Occipital lobe (tissue), 1 donor: ENCODE measurements at regions not wholly inside any gene's neighbourhood (a gene's known extent, or its start where the extent isn't known, plus 50 kb on each side); places are given as distances from the start of the nearest gene placed in this dataset.
"Not testable (repeated sequence)": the region's sequence is repeated elsewhere in the genome, so short reads cannot be mapped to it uniquely, and the experiment has no call there.

ENCODE experiments used
- DNase-seq: peaks from one replicate; lab custom pipeline; 2025; lab: John Stamatoyannopoulos, UW

- DNase-seq = no peak
Measured at GRCh38 chr16:14002416-14002990, 68.6 kb upstream of the MRTFB start.

DNA sequence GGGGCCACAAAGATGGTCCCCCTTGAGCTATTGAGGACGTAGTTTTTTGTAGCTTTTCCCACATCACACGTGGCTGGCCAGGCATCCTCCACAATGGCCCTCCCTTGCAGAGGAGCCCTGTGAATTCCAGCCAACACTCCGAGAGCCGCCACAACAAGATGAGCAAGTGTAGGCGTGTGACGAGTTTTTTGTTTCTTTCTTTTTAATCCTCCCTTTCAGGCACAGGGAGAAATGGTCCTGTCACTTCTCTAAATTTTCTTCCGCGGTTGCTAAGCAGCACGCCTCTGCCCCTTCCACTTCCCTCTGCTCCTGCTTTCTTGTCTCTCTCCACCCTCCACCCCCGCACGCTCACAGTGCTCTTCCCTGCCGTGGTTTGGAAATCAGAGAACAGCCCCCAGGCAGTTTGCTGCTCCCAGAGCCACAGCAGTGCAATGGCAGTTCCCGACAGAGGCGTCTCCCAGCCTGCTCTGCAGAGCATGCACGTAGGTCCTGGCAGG lies 68.0 kb upstream of the MRTFB start:
- peak; percentile 86 for DNase-seq

GRCh38 chr16:14004031-14004728 lies 66.9 kb upstream of the MRTFB start:
- no peak for DNase-seq

DNA sequence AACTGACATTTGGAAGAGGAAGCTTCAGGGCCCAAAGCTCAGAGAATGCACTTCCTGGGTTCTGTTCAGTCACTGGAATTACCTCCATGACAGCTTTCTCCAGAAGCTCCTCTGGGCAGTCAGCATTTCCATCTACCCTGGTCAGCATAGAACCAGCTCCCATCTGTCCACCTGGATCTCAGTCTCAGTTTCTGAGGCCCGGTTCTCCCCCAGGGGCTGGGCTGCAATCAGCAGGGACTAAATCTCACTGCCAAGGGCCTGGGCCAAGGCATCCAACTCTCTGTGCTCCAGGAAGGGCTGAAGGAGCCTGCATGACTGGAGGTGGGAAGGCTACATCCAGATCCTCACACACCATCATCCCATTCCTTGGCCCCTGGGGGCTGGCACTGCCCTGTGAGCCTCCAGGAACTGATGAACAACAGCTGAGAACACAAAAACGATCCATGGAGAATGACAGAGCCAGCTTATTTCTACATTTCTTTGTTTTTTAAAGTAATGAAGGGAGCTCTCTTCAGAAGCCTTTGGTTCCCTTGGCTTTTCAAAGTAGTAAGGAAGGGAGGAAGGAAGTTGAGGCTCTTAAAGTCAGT lies 66.3 kb upstream of the MRTFB start:
- no peak for DNase-seq

GRCh38 chr16:14005335-14005734 lies 65.8 kb upstream of the MRTFB start:
- no peak for DNase-seq

DNA sequence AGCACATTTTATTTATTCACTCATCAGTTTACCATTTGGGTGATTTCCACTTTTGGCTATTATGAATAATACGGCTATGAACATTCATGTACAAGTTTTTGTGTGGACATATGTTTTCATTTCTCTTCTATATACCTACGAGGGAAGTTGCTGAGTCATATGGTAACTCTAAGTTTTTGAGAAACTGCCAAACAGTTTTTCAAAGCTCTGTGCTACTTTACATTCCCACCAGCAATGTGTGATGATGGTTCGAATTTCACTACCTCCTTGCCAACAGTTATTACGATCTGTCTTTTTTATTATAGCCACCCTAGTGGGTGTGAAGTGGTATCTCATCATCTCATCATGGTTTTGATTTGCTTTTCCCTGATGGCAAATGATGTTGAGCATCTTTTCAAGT lies 63.7 kb upstream of the MRTFB start:
- DNase-seq = no peak

GRCh38 chr16:14011001-14011400 lies 60.1 kb upstream of the MRTFB start:
- DNase-seq = no peak

DNA sequence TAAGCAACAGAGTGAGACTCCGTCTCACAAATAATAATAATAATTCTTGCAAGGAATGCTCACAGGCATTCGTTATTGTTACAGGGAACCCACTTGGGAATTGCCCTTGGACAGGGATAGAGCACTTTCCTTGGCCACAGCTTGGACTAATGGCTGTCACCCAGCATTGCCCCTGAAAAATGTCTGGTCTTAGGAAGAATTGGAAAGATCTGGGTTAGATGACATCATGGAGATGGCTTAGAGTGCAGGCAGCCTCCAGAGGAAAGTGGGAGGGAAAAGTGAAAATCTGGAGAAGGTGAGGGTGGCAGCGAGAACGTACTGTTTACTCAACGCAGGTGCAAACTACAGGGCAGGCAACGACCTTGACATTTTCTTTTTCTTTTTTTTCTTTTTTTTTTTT lies 59.3 kb upstream of the MRTFB start:
- DNase-seq = no peak

GRCh38 chr16:14013145-14013570 lies 58.0 kb upstream of the MRTFB start:
- no peak for DNase-seq

DNA sequence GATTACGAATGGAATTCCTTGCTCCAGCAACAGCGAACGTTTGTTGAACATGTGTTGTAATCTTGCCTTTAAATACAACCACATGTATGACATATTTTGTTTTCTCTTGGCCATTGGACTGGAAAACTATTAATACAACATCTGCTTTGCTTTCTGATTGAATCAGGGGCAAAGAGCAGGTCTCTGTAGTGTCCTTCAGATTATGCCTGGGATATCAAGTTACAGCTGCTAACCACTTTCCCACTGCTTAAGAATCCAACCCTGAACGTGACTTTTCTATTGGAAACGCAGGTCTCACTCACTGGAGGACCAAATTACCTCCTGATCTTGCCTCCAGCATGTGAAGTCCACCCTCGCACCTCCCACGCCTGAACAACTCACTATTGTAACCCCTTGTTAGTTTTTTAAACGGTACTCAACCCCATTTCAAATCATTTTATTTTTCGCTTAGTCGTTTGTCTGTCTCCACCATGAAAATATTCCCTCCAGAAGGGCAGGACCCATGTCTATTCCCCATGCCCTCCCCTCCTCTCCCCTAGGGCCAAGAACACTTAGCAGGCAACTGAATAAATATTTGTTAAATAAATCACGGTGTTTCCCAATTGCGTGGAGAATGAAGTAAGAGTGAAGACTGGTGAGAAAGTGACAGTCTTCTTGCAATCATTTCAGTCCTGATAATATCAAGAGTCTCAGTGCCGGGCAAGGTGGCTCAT lies 57.4 kb upstream of the MRTFB start:
- no peak for DNase-seq

DNA sequence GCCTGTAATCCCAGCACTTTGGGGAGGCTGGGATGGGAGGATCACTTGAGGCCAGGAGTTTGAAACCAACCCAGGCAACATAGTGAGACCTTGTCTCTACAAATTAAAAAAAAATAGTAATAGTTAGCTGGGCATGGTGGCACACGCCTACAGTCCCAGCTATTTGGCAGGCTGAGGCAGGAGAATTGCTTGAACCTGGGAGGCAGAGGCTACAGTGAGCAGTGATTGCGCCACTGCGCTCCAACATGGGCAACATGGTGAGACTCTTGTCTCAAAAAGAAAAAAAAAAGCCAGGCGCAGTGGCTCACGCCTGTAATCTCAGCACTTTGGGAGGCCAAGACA lies 56.9 kb upstream of the MRTFB start:
- no peak for DNase-seq

DNA sequence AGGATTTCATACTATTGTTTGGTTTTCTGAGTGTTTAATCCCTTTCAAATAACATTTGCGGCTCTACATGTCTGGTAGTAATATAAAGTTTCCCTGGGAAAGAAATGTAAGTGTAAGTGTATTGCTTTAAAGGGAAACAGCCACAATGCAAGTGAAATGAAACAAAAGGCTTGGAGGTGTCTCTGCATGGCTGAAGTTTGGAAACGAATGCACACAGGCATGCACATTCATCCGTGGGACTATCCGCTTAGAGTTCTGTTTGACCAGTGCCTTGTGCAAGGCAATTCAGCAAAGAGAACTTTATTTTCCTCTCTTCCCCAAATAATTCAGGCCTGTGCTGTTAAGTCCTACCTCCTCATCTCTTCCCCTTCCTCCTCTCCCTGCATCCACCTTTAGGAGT lies 56.1 kb upstream of the MRTFB start:
- no peak for DNase-seq

- DNase-seq = no peak
Measured at GRCh38 chr16:14015461-14015860, 55.7 kb upstream of the MRTFB start.

DNA sequence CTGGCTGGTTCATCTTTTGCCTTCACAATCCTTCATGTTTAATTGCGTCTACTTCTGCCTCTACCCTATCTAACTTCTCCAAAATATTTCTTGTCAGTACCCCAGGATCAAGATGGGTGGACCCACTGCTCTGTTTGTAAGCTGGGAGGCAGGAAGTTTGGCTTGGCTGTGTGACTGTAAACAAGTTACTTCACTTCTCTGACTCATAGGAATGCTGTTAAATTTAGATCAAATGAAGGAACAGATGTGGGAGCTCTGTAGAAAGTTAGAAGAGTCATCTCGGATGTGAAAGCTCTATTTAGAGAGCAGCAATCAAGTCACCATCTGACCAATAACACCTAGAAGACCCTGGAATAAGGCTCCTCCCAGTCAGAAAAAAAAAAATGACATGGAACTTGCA lies 55.2 kb upstream of the MRTFB start:
- no peak for DNase-seq

DNA sequence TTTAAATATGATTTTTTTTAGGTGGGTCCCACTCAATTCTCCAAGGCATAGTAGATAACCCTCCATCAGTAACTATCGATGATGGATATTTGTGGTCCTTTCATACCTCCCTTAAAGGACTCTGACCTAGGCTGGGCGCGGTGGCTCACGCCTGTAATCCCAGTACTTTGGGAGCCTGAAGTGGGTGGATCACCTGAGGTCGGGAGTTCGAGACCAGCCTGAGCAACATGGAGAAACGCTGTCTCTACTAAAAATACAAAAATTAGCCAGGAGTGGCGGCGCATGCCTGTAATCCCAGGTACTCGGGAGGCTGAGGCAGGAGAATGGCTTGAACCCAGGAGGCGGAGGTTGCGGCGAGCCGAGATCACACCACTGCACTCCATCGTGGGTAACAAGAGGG lies 54.8 kb upstream of the MRTFB start:
- not testable (repeated sequence) for DNase-seq

GRCh38 chr16:14017886-14018285 lies 53.2 kb upstream of the MRTFB start:
- DNase-seq = no peak

GRCh38 chr16:14018851-14019250 lies 52.3 kb upstream of the MRTFB start:
- no peak for DNase-seq

- DNase-seq = no peak
Measured at GRCh38 chr16:14020141-14020540, 51.0 kb upstream of the MRTFB start.
